CD4-positive, alpha-beta T cell treated with Interleukin-21 for 1 hour (primary cell): ENCODE measurements at regions not wholly inside any gene's neighbourhood (a gene's known extent, or its start where the extent isn't known, plus 50 kb on each side); places are given as distances from the start of the nearest gene placed in this dataset.
"Not testable (repeated sequence)": the region's sequence is repeated elsewhere in the genome, so short reads cannot be mapped to it uniquely, and the experiment has no call there.

Source experiments
- DNase-seq: peaks from one replicate; pipeline ENCODE4 v3.0.0-alpha.2; 2020

DNA sequence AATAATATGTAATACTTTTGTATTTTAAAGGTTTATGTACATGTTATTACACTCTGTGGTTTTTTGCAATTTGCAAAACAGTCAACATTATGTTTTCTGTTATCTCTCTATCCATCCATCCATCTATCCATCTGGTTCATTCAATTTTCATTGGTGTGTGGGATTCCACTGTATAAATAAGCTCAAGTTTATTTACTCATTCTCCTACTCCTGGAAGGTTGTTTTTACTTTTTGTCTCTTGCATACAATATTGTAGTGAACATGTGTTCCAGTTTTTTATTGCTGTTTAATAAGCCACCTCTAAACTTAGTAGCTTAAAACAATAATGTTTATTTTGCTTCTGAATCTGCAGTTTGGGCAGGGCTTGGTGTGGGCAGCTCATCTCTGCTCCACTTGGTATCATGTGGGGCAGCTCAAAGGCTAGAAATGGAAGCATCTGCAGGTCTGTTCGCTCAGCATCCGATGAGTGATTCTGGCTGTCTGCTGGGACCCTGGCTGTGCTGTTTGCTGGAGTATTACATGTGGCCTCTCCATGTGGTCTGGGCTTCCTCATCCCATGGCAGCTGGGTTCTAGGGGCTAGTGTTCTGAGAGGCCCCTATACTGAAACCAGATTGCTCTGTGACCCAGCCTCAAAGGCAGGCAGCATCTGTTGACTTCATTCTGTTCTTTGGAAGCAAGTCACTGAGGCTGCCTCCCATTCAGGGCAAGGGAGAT is 98.8 kb downstream of the SLC25A47 start:
- no peak for DNase-seq

DNA sequence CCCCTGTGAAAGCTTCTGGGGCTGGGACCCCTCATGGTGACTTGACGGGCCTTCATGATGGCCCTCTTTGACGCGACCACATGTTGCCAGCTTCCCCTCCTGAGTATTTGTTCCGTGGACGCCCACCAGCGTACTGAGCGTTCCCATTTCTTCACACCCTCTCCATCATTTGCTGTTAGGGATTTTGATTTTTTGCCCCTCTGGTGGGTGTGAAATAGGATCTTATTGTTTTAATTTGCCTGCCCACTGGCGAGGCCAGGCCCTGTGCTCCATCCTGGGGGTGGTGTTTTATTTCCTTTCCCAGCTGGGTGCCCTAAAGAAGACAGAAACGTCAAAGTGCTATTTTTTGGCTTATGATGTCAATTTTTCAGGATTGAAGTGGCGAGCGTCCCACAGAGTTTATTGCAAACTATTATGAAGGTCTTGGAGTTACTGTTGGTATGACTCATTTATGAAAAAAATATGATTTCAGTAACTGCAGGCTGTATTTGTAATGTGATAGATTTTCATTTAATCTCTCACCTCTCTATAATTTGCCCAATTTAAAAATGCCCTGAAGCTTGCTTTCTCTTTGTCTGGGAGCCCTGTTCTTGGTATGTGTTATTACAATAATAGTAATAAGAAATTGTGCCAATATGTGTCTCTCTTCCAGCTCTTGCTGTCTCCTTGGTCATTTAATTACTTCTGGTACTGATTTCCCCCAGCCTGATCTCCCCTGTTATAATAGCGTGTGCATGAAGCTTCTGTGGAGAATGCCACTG is 99.6 kb downstream of the SLC25A47 start:
- DNase-seq: no peak

DNA sequence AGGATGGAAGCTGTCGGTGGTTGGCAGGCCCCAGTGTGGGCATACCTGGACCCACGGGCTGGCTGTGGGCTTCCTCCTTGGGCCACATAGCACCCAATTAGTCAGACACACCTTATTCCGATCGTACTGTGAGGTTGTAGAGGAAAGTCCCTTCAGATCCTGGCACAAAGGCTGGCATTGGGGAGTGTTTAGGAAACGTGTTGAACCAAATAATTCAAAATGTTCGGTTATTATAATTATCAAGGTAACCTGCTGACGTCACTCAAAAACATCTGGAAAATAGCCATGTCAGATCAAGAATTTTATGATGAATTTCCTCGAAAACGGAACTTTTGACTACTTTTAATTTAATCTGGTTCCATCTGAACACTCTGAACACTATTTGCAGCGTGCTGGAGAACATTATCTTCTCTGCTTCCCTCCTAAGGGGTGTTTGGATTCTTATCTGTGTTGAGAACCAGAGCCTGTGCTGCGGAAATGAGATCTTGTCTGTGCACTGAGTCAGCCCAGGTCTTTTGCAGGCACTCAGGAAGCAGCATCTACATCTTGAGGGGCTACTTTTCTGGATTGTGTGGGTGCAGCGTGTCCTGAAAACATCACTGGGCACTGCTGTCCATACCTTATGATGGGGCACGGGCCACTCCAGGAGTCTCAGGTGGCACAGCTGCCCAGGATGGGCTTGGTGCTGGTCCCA is 100.3 kb downstream of the SLC25A47 start:
- no peak for DNase-seq

DNA sequence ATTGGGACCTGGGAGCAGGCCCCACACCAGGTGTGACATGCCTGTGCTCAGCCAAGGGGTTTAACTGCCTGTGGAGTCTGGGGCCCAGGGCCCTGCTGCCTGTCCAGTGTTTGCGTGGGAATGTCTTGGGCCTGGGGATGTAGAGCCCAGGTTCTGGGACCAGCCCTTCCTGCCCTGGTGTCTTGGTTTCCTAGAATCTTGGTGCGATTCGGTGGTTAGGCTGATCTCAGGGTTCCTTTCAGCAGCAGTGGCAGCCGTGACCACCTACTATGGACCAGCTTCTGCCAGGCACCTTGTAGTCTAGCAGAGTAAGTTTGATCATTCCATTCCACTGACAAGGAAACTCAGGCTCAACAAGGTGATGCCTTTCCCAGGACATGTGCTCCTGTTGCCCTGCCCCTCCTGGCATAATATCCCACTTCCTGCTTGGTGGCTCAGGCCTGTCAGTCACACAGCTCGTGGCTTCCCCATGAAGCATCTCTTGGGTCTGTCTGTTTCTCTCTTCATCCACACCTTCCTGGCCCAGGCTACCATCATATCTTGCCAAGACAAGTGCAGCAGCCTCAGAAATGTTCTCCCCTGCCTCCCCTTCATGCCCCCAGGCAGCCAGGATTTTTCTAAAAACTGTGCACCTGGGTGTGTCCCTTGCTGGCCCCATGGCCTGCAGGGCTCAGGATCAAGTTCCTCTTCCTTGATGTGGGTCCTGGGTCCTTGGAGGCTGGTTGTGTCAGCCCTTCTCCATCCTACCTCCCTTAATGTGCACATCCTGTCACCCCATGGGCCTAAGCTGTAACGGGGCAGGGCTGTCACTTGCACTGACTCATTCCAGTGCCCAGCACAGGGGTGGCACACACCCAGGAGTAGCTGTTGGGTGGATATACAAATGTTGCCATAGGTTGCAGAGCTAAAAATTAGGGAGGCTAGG is 101.6 kb downstream of the SLC25A47 start:
- no peak for DNase-seq

DNA sequence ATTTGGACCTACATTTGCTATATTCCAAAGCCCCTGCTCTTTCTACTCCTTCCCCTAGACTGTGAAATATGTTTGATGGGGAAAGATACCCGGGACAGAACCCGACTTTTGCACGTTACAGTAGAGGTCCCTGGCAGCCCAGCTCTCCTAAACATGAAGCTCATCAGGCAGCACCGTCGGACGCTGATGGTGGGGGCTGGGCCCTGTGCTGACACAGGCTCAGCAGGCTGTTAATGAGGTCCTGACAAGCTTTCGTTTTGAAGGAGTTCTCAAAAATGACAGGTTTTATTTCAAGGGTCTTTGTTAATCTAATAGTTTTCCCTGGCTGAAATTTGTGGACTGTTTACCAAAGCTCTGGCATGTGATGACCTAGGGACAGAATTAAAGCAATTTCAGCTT is 102.3 kb downstream of the SLC25A47 start:
- DNase-seq: no peak

DNA sequence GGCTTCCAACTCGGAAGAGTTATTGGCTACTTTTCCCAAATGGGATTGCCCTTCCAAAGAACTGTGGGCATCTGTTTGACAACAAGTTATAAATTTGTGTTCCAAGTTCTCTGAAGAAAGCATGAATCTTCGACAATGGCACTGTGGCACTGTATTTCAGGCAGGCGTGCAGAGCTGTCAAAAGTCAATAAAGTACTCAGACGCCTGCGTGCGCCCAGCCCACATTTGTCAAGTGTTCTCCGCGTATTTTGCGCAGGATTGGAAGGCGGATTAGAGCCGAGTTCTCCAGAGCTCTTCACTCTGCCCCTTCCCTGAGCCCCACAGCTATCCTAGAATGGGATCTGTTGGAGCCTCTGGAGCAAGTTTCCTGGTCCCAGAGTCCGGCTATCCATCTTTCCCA is 103.2 kb downstream of the SLC25A47 start:
- no peak for DNase-seq

DNA sequence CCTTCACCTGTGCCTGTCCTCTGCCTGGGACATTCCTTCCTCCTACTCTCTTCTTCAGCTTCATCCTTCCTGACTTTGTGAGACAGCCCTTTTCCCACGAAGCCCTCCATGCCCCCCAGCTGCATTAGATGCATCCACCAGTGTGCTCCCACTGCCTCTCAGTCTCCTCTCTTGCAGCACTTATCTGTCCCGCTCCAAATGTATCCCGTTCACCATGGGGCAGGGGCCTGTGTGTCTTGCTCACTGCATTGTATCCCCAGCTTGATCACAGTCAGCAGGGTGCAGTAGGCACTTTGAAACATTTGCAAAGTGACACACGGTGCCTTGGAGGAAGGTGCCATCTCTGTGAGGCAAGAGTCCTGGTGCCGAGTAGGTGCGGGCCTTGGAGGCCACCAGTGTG is 104.0 kb downstream of the SLC25A47 start:
- DNase-seq: no peak

DNA sequence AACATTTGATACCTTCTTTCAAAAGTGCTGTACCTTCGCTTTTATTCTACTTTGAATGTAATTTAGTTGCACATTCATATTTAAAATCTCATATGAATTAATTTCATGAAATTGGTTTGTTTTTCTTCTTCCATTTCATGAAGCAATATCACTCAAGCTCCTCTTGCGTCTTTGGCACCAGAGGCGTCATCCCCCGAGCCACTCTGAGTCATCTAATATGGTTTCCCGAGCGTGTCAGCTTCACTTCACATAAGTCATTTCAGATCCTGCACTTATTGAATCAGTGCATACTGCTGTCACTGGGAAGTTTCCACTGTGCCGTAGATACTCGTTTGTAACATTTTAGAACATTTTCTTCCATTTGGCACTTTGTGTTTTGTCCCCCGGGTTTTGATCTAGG is 105.6 kb downstream of the SLC25A47 start:
- DNase-seq: no peak

DNA sequence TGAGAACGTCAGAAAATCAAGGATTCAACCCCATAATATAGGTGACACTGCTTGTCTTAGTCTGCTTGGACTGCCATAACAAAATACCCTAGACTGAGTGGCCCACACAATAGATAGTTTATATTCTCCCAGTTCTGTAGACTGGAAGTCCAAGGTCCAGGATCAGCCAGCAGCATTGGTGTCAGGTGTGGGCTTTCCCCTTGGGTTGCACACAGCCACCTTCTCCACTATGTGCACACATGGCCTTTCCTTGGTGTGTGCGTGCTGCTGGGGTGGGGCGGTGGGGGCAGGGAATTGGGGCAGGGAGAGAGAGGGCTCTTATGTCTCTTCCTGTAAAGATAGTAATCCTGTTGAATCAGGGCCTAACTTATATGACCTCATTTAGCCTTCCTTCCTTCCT is 106.4 kb downstream of the SLC25A47 start:
- no peak for DNase-seq

DNA sequence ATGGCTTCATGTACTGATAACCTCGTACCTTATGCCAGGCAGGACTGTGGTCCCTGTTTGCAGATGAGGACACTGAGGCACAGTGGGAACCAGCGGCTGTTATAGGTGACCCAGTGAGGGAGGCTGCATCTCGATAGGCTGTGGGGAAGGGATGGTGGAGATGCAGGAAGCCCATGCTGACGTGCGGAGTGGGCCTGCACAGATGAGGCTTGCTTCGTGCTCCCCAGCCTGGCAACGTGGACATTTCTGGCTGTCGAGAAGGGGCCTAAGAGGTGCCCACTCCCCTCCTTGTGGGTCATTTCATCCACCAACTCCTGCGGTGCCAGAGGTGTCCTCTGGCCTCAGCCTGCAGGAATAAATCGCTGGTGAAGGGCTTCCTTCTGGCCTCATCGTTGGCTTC is 107.4 kb downstream of the SLC25A47 start:
- DNase-seq: no peak

DNA sequence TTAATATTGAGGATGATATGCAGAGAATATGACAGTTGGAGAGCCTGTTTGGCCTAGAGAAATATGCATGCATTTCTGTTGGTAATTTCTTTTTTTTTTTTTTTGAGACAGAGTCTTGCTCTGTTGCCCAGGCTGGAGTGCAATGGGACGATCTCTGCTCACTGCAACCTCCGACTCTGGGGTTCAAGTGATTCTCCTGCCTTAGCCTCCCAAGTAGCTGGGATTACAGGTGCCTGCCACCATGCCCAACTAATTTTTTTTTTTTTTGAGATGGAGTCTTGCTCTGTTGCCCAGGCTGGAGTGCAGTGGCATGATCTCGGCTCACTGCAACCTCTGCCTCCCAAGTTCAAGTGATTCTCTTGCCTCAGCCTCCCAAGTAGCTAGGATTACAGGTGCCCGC is 108.3 kb downstream of the SLC25A47 start:
- not testable (repeated sequence) for DNase-seq

DNA sequence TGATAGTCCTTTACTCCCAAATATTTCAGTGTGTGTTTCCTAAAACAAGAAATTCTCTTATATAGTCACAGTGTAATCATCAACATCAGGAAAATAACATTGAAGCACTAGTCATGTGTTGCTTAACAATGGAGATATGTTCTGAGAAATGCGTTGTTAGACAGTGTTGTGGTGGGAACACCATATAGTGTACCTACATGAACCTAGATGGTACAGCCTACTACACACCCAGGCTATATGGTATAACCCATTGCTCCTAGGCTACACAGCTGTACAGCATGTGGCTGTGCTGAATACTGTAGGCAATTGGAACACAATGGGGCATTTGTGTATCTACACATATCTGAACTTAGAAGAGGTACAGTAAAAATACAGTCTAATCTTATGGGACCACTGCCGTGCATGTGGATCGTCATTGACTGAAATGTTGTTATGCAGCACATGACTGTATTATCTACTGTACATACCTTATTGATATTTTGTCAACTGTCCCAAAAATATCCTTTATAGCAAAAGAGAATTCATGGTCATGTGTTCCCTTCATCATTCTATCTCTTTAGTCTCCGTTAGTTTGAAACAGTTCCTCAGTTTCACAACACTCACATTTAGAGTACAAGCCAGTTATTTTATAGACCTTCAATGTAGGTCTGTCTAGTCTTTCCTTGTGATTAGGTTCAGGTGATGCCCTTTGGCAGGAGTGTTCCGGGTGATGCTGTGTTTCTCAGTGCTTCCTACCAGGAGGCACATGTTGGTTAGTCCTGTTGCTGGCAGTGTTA is 109.7 kb downstream of the SLC25A47 start:
- no peak for DNase-seq

DNA sequence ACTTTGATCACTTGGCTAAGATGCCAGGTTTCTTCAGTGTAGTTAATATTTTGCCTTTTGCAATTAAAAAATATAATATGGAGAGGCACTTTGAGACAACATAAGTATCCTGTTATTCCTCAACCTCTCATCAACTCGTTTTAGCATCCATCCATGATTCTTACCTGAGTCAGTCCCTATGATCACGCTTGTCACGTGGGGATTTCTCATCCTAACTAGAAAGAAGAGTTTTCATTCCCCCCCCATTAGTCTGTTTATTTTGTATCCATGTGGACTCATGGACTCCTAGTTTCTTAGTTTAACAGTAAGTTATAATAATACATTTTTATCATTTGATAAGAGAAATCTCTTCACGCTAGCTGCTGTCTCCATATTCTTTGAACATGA is 110.3 kb downstream of the SLC25A47 start:
- DNase-seq: no peak

DNA sequence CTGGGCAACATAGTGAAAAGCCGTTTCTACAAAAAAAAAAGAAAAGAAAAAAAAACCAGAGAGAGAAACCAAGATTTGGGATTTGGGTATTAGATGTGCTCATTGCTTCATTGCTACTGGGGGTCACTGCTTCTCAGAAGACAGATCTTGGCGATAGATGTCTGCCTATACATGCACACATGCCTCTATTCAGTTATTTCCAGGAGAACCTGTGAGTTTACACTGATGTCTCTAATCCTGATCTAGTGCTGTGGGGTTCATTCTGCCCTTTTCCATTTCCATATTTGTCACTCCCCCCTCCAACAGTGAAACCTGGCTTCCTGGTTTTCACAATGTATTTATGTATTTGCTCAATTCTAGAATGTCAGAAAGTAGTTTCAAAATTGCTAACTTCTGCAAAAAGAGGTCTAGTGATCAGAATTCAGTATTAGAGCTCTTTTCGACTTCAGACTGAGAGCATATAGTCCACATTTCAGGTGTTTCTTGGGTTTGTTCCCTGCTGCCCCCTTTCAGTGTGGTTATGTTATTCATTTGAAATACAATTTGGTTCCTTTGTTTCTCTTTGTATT is 111.0 kb downstream of the SLC25A47 start:
- no peak for DNase-seq

DNA sequence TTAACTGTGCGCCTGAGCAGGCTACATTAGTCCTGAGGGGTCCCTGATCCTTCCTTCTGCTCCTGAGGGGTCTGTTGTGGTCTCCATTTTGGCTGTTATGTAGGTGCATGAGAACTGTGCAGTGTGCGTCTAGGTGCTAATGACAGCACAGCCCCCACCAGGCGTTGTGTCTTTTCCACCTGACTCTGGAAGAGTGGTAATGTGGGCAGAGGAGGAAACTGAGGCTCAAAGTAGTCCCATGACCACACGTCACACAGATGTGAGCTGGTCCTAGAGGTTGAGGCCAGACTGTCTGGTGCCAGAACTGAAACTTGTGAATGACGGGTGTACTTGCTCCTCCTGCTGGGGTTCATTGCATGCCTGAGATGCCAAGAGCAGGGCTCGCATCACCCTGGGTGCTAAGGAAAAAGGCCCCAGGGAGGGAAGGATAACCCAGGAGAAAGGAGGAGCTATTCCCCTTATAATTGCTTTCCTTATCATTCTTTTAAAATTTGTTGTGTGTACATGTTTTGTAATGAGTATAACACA is 111.8 kb downstream of the SLC25A47 start:
- no peak for DNase-seq

DNA sequence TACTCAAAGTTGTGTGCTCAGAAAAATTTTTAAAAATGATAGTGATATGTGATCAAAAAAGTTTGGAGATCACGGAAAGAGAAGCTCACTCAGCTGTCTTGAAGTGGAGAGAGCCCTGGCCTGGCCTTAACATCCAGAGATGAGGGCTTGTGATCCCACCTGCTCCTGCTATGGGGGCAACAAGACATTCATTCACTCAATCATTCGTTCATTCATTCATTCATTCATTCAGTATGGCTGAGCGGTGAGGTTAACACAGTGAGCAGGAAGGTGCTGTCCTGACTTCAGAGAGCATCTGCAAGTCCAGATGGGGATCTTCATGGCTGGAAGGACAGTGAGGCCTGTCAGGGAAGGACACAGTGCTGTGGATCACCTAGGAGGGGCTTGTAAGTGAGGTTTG is 112.3 kb downstream of the SLC25A47 start:
- DNase-seq: no peak

DNA sequence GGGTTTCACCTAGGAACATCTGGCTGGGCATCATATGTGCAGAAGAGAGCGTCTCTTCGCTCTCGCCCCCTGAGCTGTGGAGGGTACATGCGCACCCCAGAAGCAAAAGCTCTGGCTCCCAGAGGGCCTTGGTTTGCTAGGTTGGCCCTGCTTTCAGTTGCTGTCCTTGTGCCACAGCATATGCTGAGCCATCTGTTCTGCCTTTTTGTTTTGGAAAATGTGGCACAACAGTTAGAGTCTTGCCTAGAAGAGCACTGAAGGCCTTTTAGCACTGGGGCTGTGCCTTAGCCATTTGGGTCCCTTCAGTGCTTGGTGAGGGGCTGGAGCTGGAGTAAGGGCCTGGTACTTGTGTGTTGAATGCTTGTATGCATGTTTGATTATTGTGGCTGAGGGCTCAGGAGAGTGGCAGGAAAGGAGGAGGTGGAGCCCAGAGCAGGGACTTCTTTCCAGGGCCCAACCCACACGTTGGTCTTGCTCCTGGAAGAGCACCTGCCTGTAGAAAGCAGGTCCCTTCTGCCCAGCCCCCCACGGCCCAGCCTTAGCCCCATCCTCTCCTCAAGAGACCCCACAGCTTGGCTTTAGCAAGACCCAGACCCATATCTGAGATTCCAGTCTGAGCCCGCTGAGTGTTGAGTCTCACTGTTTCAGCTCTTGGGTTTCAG is 113.7 kb downstream of the SLC25A47 start:
- no peak for DNase-seq

DNA sequence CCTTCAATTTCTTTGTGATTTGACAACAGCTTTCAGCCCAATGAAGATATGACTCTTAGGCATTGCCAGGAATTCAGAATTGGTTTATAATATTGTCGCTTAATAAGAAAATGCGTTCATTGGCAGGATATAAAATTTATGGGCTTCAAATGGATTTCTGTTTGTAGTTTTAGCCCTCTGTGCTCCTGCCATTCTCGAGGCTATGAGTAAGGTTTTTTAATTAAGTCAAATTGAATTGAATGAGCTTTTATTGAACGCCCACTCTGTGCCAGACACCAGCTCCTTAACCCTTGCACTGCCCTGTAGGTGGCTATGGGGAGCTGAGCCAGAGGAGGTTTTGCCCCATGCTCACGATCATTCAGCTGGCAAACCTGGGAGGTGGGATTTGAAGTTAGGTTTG is 115.1 kb downstream of the SLC25A47 start:
- DNase-seq: no peak

DNA sequence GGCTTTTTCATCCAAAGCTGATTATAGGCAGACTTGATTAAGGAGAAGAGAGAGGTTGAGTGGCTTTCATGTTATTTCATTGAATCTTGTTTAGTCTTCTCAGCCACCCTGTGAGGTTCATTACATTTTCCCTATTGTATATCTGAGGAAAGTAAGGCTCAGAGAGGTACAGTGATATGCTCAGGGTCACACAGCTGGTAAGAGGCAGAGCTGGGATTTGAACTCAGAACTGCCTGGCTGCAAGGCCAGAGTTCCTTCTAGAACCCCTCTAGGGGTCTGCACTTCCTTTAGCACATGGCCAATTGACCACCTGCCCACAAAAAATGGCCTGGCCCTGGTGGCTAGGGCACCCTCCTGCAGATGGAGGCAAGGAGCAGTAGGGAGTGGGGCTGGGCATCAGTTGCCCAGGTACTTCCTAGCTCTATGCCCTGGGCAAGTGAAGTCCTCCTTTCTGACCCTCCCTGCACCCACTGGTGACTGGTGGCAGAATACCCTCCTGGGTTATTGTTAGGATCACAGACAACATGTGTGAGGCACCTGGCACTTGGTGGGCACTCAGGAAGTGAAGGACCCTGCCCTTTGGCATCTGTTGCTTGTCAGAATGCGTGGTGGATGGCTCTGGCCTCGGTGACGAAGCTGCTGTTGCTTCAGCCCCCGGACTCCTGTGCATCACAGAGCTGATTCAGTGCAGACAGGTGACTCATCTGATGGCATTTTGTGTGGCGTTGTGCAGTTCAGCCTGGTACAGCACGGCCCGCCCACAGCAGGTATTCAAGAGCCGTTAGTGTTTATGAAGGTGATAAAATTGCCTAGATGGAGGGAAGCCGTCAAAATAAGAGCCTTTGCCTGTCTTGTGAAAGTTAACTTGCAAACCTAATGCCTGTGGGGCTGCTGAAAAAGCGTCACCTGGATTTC is 115.8 kb downstream of the SLC25A47 start:
- no peak for DNase-seq

DNA sequence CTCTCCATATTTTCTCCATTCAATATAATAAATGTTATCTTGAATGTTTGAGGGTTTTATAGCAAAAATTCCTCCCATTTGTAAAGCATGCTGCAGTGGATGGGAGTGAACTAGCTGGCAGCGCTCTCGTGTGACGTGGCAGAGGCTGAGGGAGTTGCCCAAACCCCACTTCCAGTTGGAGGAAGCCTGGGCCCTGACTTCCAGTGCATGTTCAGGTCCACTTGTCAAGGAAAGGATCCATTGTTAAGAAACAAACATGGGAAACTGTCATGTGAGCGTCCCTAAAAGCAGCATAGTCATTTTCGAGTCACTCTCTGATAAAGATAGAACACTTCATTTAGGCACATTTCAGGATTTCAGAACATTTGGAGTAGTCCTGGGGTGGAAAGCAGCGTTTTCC is 116.6 kb downstream of the SLC25A47 start:
- DNase-seq: no peak
